ENCODE measurements at regions not wholly inside any gene's neighbourhood (a gene's known extent, or its start where the extent isn't known, plus 50 kb on each side); places are given as distances from the start of the nearest gene placed in this dataset.

GRCh38 chr10:75342397-75342796 is 59.2 kb downstream of the ZNF503 start:
- Histone ChIP-seq H3K9me3 (ENCODE audit: insufficient read depth, low read length) (no peaks in the 10 kb centered on the region), H3K27ac (ENCODE audit: low read depth, low read length) (no peak overlapping the region), H3K36me3 (ENCODE audit: low read length) (no peaks in the 10 kb centered on the region), H3K9me2 (replicated peaks; ENCODE audit: insufficient read depth, low read length) (no peaks in the 10 kb centered on the region), H3K4me3 (ENCODE audit: insufficient read depth, low read length, poor library complexity, severe bottlenecking) (no peak overlapping the region), H4K20me1 (ENCODE audit: low read depth, low read length) (no peaks in the 10 kb centered on the region), H3K9ac (ENCODE audit: low read length) (no peak overlapping the region), H3F3A (ENCODE audit: insufficient read depth) (no peaks in the 10 kb centered on the region), H3K4me2 (ENCODE audit: low read depth, low read length, poor library complexity, severe bottlenecking) (no peak overlapping the region), H3K27me3 (ENCODE audit: low read length) (no peaks in the 10 kb centered on the region), H2AFZ (ENCODE audit: low read depth, low read length, severe bottlenecking) (no peak overlapping the region), H3K79me2 (ENCODE audit: insufficient read depth, low read length) (no peaks in the 10 kb centered on the region)
- TF ChIP-seq, protein P1, sequence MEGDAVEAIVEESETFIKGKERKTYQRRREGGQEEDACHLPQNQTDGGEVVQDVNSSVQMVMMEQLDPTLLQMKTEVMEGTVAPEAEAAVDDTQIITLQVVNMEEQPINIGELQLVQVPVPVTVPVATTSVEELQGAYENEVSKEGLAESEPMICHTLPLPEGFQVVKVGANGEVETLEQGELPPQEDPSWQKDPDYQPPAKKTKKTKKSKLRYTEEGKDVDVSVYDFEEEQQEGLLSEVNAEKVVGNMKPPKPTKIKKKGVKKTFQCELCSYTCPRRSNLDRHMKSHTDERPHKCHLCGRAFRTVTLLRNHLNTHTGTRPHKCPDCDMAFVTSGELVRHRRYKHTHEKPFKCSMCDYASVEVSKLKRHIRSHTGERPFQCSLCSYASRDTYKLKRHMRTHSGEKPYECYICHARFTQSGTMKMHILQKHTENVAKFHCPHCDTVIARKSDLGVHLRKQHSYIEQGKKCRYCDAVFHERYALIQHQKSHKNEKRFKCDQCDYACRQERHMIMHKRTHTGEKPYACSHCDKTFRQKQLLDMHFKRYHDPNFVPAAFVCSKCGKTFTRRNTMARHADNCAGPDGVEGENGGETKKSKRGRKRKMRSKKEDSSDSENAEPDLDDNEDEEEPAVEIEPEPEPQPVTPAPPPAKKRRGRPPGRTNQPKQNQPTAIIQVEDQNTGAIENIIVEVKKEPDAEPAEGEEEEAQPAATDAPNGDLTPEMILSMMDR (IDR thresholded peaks at IDR 0.05; ENCODE audit: insufficient read depth, low read length, poor library complexity, severe bottlenecking): no peak
- TF ChIP-seq EZH2phosphoT487 (conservative IDR thresholded peaks at IDR 0.05; ENCODE audit: low read length): no peak

GRCh38 chr10:75335983-75336382 is 65.6 kb downstream of the ZNF503 start:
- no peaks in the 10 kb centered on the region for H3K9me2 ChIP-seq (replicated peaks; ENCODE audit: insufficient read depth, low read length)
- no peaks in the 10 kb centered on the region for H3K79me2 ChIP-seq (ENCODE audit: insufficient read depth, low read length)
- no peak overlapping the region for H3K4me3 ChIP-seq (ENCODE audit: insufficient read depth, low read length, poor library complexity, severe bottlenecking)
- H3K27ac ChIP-seq (ENCODE audit: low read depth, low read length): no peak overlapping the region
- H3F3A ChIP-seq (ENCODE audit: insufficient read depth): no peaks in the 10 kb centered on the region
- H3K9me3 ChIP-seq (ENCODE audit: insufficient read depth, low read length): no peaks in the 10 kb centered on the region
- TF ChIP-seq, protein P1 (IDR thresholded peaks at IDR 0.05; ENCODE audit: insufficient read depth, low read length, poor library complexity, severe bottlenecking): no peak
- TF ChIP-seq EZH2phosphoT487 (conservative IDR thresholded peaks at IDR 0.05; ENCODE audit: low read length): no peak
- no peak overlapping the region for H2AFZ ChIP-seq (ENCODE audit: low read depth, low read length, severe bottlenecking)
- no peaks in the 10 kb centered on the region for H4K20me1 ChIP-seq (ENCODE audit: low read depth, low read length)
- H3K9ac ChIP-seq (ENCODE audit: low read length): no peak overlapping the region
- H3K27me3 ChIP-seq (ENCODE audit: low read length): no peaks in the 10 kb centered on the region
- H3K36me3 ChIP-seq (ENCODE audit: low read length): no peaks in the 10 kb centered on the region
- H3K4me2 ChIP-seq (ENCODE audit: low read depth, low read length, poor library complexity, severe bottlenecking): no peak overlapping the region

- no peak for TF ChIP-seq EZH2phosphoT487 (conservative IDR thresholded peaks at IDR 0.05; ENCODE audit: low read length)
- TF ChIP-seq, protein P1 (IDR thresholded peaks at IDR 0.05; ENCODE audit: insufficient read depth, low read length, poor library complexity, severe bottlenecking): no peak
- H3K27ac ChIP-seq (ENCODE audit: low read depth, low read length): no peak overlapping the region
- H3K9me2 ChIP-seq (replicated peaks; ENCODE audit: insufficient read depth, low read length): no peaks in the 10 kb centered on the region
- H3F3A ChIP-seq (ENCODE audit: insufficient read depth): no peaks in the 10 kb centered on the region
- H3K79me2 ChIP-seq (ENCODE audit: insufficient read depth, low read length): no peaks in the 10 kb centered on the region
- no peak overlapping the region for H3K4me3 ChIP-seq (ENCODE audit: insufficient read depth, low read length, poor library complexity, severe bottlenecking)
- no peaks in the 10 kb centered on the region for H3K27me3 ChIP-seq (ENCODE audit: low read length)
- no peak overlapping the region for H3K4me2 ChIP-seq (ENCODE audit: low read depth, low read length, poor library complexity, severe bottlenecking)
- no peaks in the 10 kb centered on the region for H4K20me1 ChIP-seq (ENCODE audit: low read depth, low read length)
- H3K36me3 ChIP-seq (ENCODE audit: low read length): no peaks in the 10 kb centered on the region
- H2AFZ ChIP-seq (ENCODE audit: low read depth, low read length, severe bottlenecking): no peak overlapping the region
- no peaks in the 10 kb centered on the region for H3K9me3 ChIP-seq (ENCODE audit: insufficient read depth, low read length)
- no peak overlapping the region for H3K9ac ChIP-seq (ENCODE audit: low read length)
Observed at GRCh38 chr10:75335191-75335590, 66.4 kb downstream of the ZNF503 start.
